Mesendoderm (in vitro differentiated cells): ENCODE measurements at regions not wholly inside any gene's neighbourhood (a gene's known extent, or its start where the extent isn't known, plus 50 kb on each side); places are given as distances from the start of the nearest gene placed in this dataset.

ENCODE experiments used
- DNase-seq: peaks from one replicate; pipeline ENCODE4 v3.0.0; 2013
- H2AK5ac ChIP-seq: 2 replicates; pipeline ENCODE4 v1.6.1; 2013; ENCODE audit warnings: low read length, inconsistent platforms
- H2BK120ac ChIP-seq: 2 replicates; pipeline ENCODE4 v1.6.1; 2013; ENCODE audit warnings: low read depth, mild to moderate bottlenecking, low read length, moderate library complexity, mixed read lengths
- H2BK15ac ChIP-seq: replicated peaks from 2 replicates; pipeline ENCODE4 v1.6.1; 2013; ENCODE audit warnings: low read depth, mild to moderate bottlenecking, moderate library complexity
- H2BK5ac ChIP-seq: 2 replicates; pipeline ENCODE4 v1.6.1; 2013; ENCODE audit warnings: low read length, inconsistent platforms
- H3K18ac ChIP-seq: 2 replicates; pipeline ENCODE4 v1.6.1; 2013; ENCODE audit warnings: mild to moderate bottlenecking, low read length, mixed read lengths
- H3K23ac ChIP-seq: one replicate; pipeline ENCODE4 v1.6.1; 2013; ENCODE audit warnings: low read length
- H3K27ac ChIP-seq: 2 replicates; pipeline ENCODE4 v1.5.1; 2013; ENCODE audit warnings: low read depth, mild to moderate bottlenecking, inconsistent platforms, low read length, moderate library complexity
- H3K27me3 ChIP-seq: 2 replicates; pipeline ENCODE4 v1.6.1; 2013; ENCODE audit warnings: low read length, control low read depth, mild to moderate bottlenecking, inconsistent platforms; ENCODE audit not compliant: insufficient read depth, poor library complexity
- H3K36me3 ChIP-seq: 2 replicates; pipeline ENCODE4 v1.6.1; 2013; ENCODE audit warnings: low read length, inconsistent platforms; ENCODE audit not compliant: control insufficient read depth, insufficient read depth
- H3K4ac ChIP-seq: one replicate; pipeline ENCODE4 v1.6.1; 2013; ENCODE audit warnings: low read depth, mild to moderate bottlenecking, low read length, moderate library complexity
- H3K4me1 ChIP-seq: 2 replicates; pipeline ENCODE4 v1.6.1; 2013; ENCODE audit warnings: low read depth, low read length, inconsistent platforms; ENCODE audit not compliant: control insufficient read depth
- H3K4me2 ChIP-seq: 2 replicates; pipeline ENCODE4 v1.6.1; 2013; ENCODE audit warnings: low read length
- H3K4me3 ChIP-seq: 2 replicates; pipeline ENCODE4 v1.5.1; 2013; ENCODE audit warnings: mild to moderate bottlenecking, low read length
- H3K56ac ChIP-seq: one replicate; pipeline ENCODE4 v1.6.1; 2013; ENCODE audit warnings: low read length
- H3K79me1 ChIP-seq: 2 replicates; pipeline ENCODE4 v1.6.1; 2013; ENCODE audit warnings: low read length, inconsistent platforms
- H3K79me2 ChIP-seq: 2 replicates; pipeline ENCODE4 v1.6.1; 2013; ENCODE audit warnings: mild to moderate bottlenecking, low read length; ENCODE audit not compliant: control insufficient read depth, insufficient read depth
- H3K9ac ChIP-seq: 2 replicates; pipeline ENCODE4 v1.6.1; 2013; ENCODE audit warnings: low read length, inconsistent platforms
- H4K5ac ChIP-seq: one replicate; pipeline ENCODE4 v1.6.1; 2013; ENCODE audit warnings: low read length
- H4K8ac ChIP-seq: one replicate; pipeline ENCODE4 v1.6.1; 2013; ENCODE audit warnings: low read depth, mild to moderate bottlenecking, control low read depth, low read length, moderate library complexity
- WGBS: extraction: QIAGEN DNeasy Blood & Tissue Kit; methylation state at CpG from one replicate; pipeline ENCODE4 v1.1.7; 2013; ENCODE audit warnings: low lambda C conversion rate, missing lambda C conversion rate; ENCODE audit not compliant: insufficient coverage; ENCODE audit errors: extremely low coverage; 5-methylcytosine and 5-hydroxymethylcytosine counted together

- no CpG with 5 or more reads among the region's 7 CpGs for WGBS
Observed at GRCh38 chr1:58155418-58156123, 391.0 kb downstream of the OMA1 start.

GRCh38 chr1:58154256-58154655 lies 392.3 kb downstream of the OMA1 start:
- H2AK5ac ChIP-seq, result no peak overlapping the region
- H3K4ac ChIP-seq, result no peak overlapping the region
- no peak overlapping the region for H3K9ac ChIP-seq
- H3K79me2 ChIP-seq, result no peaks in the 10 kb centered on the region
- no peak overlapping the region for H2BK120ac ChIP-seq
- no peak for DNase-seq
- peaks cover 2% of the 10 kb centered on the region for H3K4me1 ChIP-seq
- H3K4me3 ChIP-seq, result no peak overlapping the region
- WGBS, result no CpG with 5 or more reads among the region's 2 CpGs
- H3K56ac ChIP-seq, result no peak overlapping the region
- H2BK5ac ChIP-seq, result no peak overlapping the region
- no peak overlapping the region for H4K5ac ChIP-seq
- H3K18ac ChIP-seq, result no peak overlapping the region
- no peak overlapping the region for H4K8ac ChIP-seq
- no peak overlapping the region for H3K23ac ChIP-seq
- H3K36me3 ChIP-seq, result no peaks in the 10 kb centered on the region
- no peak overlapping the region for H3K27ac ChIP-seq
- H3K79me1 ChIP-seq, result no peaks in the 10 kb centered on the region
- H3K27me3 ChIP-seq, result no peaks in the 10 kb centered on the region
- H2BK15ac ChIP-seq, result no peak overlapping the region
- H3K4me2 ChIP-seq, result no peak overlapping the region

More at GRCh38 chr1:58155418-58156123, 391.0 kb downstream of the OMA1 start:
- Histone ChIP-seq H3K4ac (no peak overlapping the region), H3K4me3 (no peak overlapping the region), H3K27me3 (no peaks in the 10 kb centered on the region), H3K4me2 (no peak overlapping the region), H3K27ac (no peak overlapping the region), H3K56ac (no peak overlapping the region), H3K79me2 (no peaks in the 10 kb centered on the region), H2BK5ac (no peak overlapping the region), H2BK15ac (no peak overlapping the region), H3K4me1 (peaks cover 2% of the 10 kb centered on the region), H3K9ac (no peak overlapping the region), H3K18ac (no peak overlapping the region), H4K8ac (no peak overlapping the region), H3K79me1 (no peaks in the 10 kb centered on the region), H4K5ac (no peak overlapping the region), H3K23ac (no peak overlapping the region), H2BK120ac (no peak overlapping the region), H3K36me3 (no peaks in the 10 kb centered on the region), H2AK5ac (no peak overlapping the region)
- DNase-seq, result peak; percentile 76

DNA sequence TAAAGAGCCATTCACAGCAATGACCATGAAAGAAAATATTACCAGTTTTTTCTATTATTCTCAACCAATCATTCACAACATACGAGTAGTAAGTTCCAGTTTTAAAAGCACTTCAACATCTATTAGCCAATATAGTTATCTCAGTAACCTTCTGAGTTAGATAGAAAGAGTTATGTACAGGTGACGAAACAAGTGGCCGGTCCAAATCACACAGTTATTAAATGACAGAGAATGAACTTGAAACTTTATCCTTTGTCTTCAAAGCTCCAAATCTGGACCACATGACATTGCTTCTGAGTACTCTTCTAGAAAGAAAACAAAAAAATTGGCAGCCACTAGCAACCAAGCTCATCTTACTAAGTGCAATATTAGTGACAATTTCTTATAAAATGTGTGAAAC lies 393.8 kb downstream of the OMA1 start:
- H2BK5ac ChIP-seq, result no peak overlapping the region
- H2BK120ac ChIP-seq, result no peak overlapping the region
- no peak for DNase-seq
- H3K56ac ChIP-seq, result no peak overlapping the region
- no peaks in the 10 kb centered on the region for H3K79me2 ChIP-seq
- no peaks in the 10 kb centered on the region for H3K27me3 ChIP-seq
- H3K4ac ChIP-seq, result no peak overlapping the region
- H3K79me1 ChIP-seq, result no peaks in the 10 kb centered on the region
- no peak overlapping the region for H3K9ac ChIP-seq
- H4K5ac ChIP-seq, result no peak overlapping the region
- H3K18ac ChIP-seq, result no peak overlapping the region
- H3K4me2 ChIP-seq, result no peak overlapping the region
- H3K36me3 ChIP-seq, result no peaks in the 10 kb centered on the region
- H3K23ac ChIP-seq, result no peak overlapping the region
- no peak overlapping the region for H2AK5ac ChIP-seq
- no peak overlapping the region for H3K27ac ChIP-seq
- no peak overlapping the region for H4K8ac ChIP-seq
- whole genome bisulfite sequencing, result 100% methylated on average over 1 of the region's 3 CpGs
- peaks cover under 1% of the 10 kb centered on the region for H3K4me1 ChIP-seq
- no peak overlapping the region for H2BK15ac ChIP-seq
- H3K4me3 ChIP-seq, result no peak overlapping the region

DNA sequence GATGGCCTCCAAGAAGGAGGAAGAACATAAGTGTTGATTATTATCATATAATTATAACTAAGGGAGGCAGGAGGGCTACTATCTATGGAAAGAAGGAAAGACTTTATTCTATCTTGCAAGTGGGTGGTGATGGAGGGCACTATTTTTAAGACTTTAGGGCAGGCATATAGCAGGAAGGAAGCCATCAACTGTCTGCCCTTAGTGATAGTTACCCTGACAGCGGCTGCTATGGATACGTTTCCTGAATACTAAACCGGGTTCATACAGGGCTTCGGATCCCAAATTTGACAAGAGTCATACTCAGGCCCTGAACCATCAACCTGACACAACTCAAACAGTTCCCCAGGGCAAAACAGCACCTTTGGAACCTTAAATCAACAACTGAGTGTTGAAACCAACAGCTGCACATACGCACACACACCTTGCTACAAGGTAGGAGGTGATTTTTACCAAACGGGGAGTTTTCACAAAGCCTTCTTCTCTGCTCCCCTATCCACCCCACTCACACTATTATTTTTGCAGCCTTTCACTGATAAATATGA lies 397.2 kb downstream of the OMA1 start:
- Histone ChIP-seq H3K27ac (no peak overlapping the region), H3K56ac (no peak overlapping the region), H2BK15ac (no peak overlapping the region), H3K9ac (no peak overlapping the region), H3K4me2 (no peak overlapping the region), H3K4me3 (no peak overlapping the region), H3K79me1 (no peaks in the 10 kb centered on the region), H3K27me3 (no peaks in the 10 kb centered on the region), H3K36me3 (no peaks in the 10 kb centered on the region), H2AK5ac (no peak overlapping the region), H2BK120ac (no peak overlapping the region), H4K5ac (no peak overlapping the region), H3K18ac (no peak overlapping the region), H3K23ac (no peak overlapping the region), H4K8ac (no peak overlapping the region), H2BK5ac (no peak overlapping the region), H3K4me1 (no peaks in the 10 kb centered on the region), H3K79me2 (no peaks in the 10 kb centered on the region), H3K4ac (no peak overlapping the region)
- no peak for DNase-seq
- no CpG with 5 or more reads among the region's 6 CpGs for WGBS

- Histone ChIP-seq H2BK120ac (no peak overlapping the region), H3K23ac (no peak overlapping the region), H4K8ac (no peak overlapping the region), H2BK15ac (no peak overlapping the region), H3K18ac (no peak overlapping the region), H3K27me3 (no peaks in the 10 kb centered on the region), H4K5ac (no peak overlapping the region), H3K79me2 (no peaks in the 10 kb centered on the region), H3K4me2 (no peak overlapping the region), H3K4me1 (no peaks in the 10 kb centered on the region), H3K36me3 (no peaks in the 10 kb centered on the region), H3K56ac (no peak overlapping the region), H3K27ac (no peak overlapping the region), H2BK5ac (no peak overlapping the region), H3K9ac (no peak overlapping the region), H3K4ac (no peak overlapping the region), H3K4me3 (no peak overlapping the region), H3K79me1 (no peaks in the 10 kb centered on the region), H2AK5ac (no peak overlapping the region)
- no CpG with 5 or more reads among the region's 5 CpGs for WGBS
- DNase-seq, result no peak
Observed at GRCh38 chr1:58144698-58145270, 401.7 kb downstream of the OMA1 start.
